GM21737 (cell line): ENCODE measurements at regions not wholly inside any gene's neighbourhood (a gene's known extent, or its start where the extent isn't known, plus 50 kb on each side); places are given as distances from the start of the nearest gene placed in this dataset.
A peak's percentile ranks its signal among the peaks of the same experiment; 100 is the strongest.
"Not testable (repeated sequence)": the region's sequence is repeated elsewhere in the genome, so short reads cannot be mapped to it uniquely, and the experiment has no call there.

ENCODE experiments used
- ATAC-seq: cut with Tn5 transposase; IDR thresholded peaks from one replicate; pipeline ENCODE4 v1.9.1; 2021; ENCODE audit warnings: mild to moderate bottlenecking, moderate library complexity; ENCODE audit not compliant: unreplicated experiment

GRCh38 chr13:48879854-48880253 lies 95.9 kb upstream of the FNDC3A start:
- no peak for ATAC-seq

- not testable (repeated sequence) for ATAC-seq
These were observed 91.9 kb upstream of the FNDC3A start for GRCh38 chr13:48883786-48884185.

GRCh38 chr13:48885027-48885395 lies 90.7 kb upstream of the FNDC3A start:
- ATAC-seq = no peak

GRCh38 chr13:48888613-48889012 lies 87.1 kb upstream of the FNDC3A start:
- no peak for ATAC-seq

GRCh38 chr13:48890391-48890790 lies 85.3 kb upstream of the FNDC3A start:
- ATAC-seq = no peak

GRCh38 chr13:48891586-48891985 lies 84.1 kb upstream of the FNDC3A start:
- no peak for ATAC-seq

- ATAC-seq = peak; percentile 62
These were observed 83.5 kb upstream of the FNDC3A start for GRCh38 chr13:48892053-48892687.

- ATAC-seq = no peak
These were observed 83.0 kb upstream of the FNDC3A start for GRCh38 chr13:48892688-48893075.

- no peak for ATAC-seq
These were observed 79.4 kb upstream of the FNDC3A start for GRCh38 chr13:48896312-48896711.

GRCh38 chr13:48901781-48902180 lies 73.9 kb upstream of the FNDC3A start:
- no peak for ATAC-seq

GRCh38 chr13:48902368-48902767 lies 73.3 kb upstream of the FNDC3A start:
- no peak for ATAC-seq

- no peak for ATAC-seq
These were observed 70.9 kb upstream of the FNDC3A start for GRCh38 chr13:48904668-48905290.

- ATAC-seq = no peak
These were observed 69.5 kb upstream of the FNDC3A start for GRCh38 chr13:48906200-48906599.

GRCh38 chr13:48908381-48909055 lies 67.2 kb upstream of the FNDC3A start:
- no peak for ATAC-seq

GRCh38 chr13:48909056-48909389 lies 66.7 kb upstream of the FNDC3A start:
- no peak for ATAC-seq

GRCh38 chr13:48910686-48911085 lies 65.0 kb upstream of the FNDC3A start:
- no peak for ATAC-seq

GRCh38 chr13:48919751-48920150 lies 56.0 kb upstream of the FNDC3A start:
- ATAC-seq = no peak

- ATAC-seq = no peak
These were observed 55.0 kb upstream of the FNDC3A start for GRCh38 chr13:48920730-48921129.

GRCh38 chr13:48923376-48923775 lies 52.3 kb upstream of the FNDC3A start:
- ATAC-seq = no peak

- no peak for ATAC-seq
These were observed 50.7 kb upstream of the FNDC3A start for GRCh38 chr13:48925001-48925400.
